CD4-positive, alpha-beta T cell treated with Interleukin-10 for 1 hour (primary cell): ENCODE measurements at regions not wholly inside any gene's neighbourhood (a gene's known extent, or its start where the extent isn't known, plus 50 kb on each side); places are given as distances from the start of the nearest gene placed in this dataset.
A peak's percentile ranks its signal among the peaks of the same experiment; 100 is the strongest.

Source experiments
- DNase-seq: peaks from one replicate; pipeline ENCODE4 v3.0.0-alpha.2; 2020

GRCh38 chrX:40303256-40304077, 205.7 kb upstream of the BCOR start:
- no peak for DNase-seq

- no peak for DNase-seq
Observed at GRCh38 chrX:40300286-40300890, 202.6 kb upstream of the BCOR start.

GRCh38 chrX:40299641-40300046, 201.9 kb upstream of the BCOR start:
- peak; percentile 18 for DNase-seq

- no peak for DNase-seq
Observed at GRCh38 chrX:40298572-40299479, 201.1 kb upstream of the BCOR start.

- DNase-seq = no peak
Observed at GRCh38 chrX:40298069-40298468, 200.3 kb upstream of the BCOR start.

GRCh38 chrX:40291553-40291952, 193.8 kb upstream of the BCOR start:
- DNase-seq = no peak

- DNase-seq = no peak
Observed at GRCh38 chrX:40290517-40290916, 192.8 kb upstream of the BCOR start.

GRCh38 chrX:40285876-40286275, 188.1 kb upstream of the BCOR start:
- no peak for DNase-seq

GRCh38 chrX:40284852-40285251, 187.1 kb upstream of the BCOR start:
- no peak for DNase-seq

GRCh38 chrX:40283981-40284380, 186.2 kb upstream of the BCOR start:
- DNase-seq = no peak

- DNase-seq = no peak
Observed at GRCh38 chrX:40282946-40283660, 185.3 kb upstream of the BCOR start.

GRCh38 chrX:40282348-40282747, 184.6 kb upstream of the BCOR start:
- DNase-seq = no peak

- DNase-seq = peak; percentile 43
Observed at GRCh38 chrX:40281336-40282005, 183.7 kb upstream of the BCOR start.

- DNase-seq = no peak
Observed at GRCh38 chrX:40279762-40280161, 182.0 kb upstream of the BCOR start.

- no peak for DNase-seq
Observed at GRCh38 chrX:40279091-40279430, 181.3 kb upstream of the BCOR start.

- peak; percentile 77 for DNase-seq
Observed at GRCh38 chrX:40278340-40279090, 180.8 kb upstream of the BCOR start.

- DNase-seq = no peak
Observed at GRCh38 chrX:40277672-40278071, 179.9 kb upstream of the BCOR start.

GRCh38 chrX:40273356-40274050, 175.7 kb upstream of the BCOR start:
- no peak for DNase-seq

- no peak for DNase-seq
Observed at GRCh38 chrX:40272776-40273175, 175.0 kb upstream of the BCOR start.

- no peak for DNase-seq
Observed at GRCh38 chrX:40272141-40272540, 174.4 kb upstream of the BCOR start.

- DNase-seq = no peak
Observed at GRCh38 chrX:40268188-40268520, 170.4 kb upstream of the BCOR start.
